ENCODE measurements at regions not wholly inside any gene's neighbourhood (a gene's known extent, or its start where the extent isn't known, plus 50 kb on each side); places are given as distances from the start of the nearest gene placed in this dataset.
"Not testable (repeated sequence)": the region's sequence is repeated elsewhere in the genome, so short reads cannot be mapped to it uniquely, and the experiment has no call there.

- TF ChIP-seq, protein P1, sequence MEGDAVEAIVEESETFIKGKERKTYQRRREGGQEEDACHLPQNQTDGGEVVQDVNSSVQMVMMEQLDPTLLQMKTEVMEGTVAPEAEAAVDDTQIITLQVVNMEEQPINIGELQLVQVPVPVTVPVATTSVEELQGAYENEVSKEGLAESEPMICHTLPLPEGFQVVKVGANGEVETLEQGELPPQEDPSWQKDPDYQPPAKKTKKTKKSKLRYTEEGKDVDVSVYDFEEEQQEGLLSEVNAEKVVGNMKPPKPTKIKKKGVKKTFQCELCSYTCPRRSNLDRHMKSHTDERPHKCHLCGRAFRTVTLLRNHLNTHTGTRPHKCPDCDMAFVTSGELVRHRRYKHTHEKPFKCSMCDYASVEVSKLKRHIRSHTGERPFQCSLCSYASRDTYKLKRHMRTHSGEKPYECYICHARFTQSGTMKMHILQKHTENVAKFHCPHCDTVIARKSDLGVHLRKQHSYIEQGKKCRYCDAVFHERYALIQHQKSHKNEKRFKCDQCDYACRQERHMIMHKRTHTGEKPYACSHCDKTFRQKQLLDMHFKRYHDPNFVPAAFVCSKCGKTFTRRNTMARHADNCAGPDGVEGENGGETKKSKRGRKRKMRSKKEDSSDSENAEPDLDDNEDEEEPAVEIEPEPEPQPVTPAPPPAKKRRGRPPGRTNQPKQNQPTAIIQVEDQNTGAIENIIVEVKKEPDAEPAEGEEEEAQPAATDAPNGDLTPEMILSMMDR (IDR thresholded peaks at IDR 0.05; ENCODE audit: extremely low read depth, low read depth, low read length), result no peak
- Histone ChIP-seq H3K27ac (ENCODE audit: low read depth, low read length) (no peak overlapping the region), H3K27me3 (ENCODE audit: insufficient read depth, low read length) (no peaks in the 10 kb centered on the region), H4K20me1 (ENCODE audit: insufficient read depth, low read length) (no peaks in the 10 kb centered on the region), H3K9me3 (ENCODE audit: low read depth, low read length) (no peaks in the 10 kb centered on the region), H3K4me1 (ENCODE audit: insufficient read depth, low read length) (peaks cover 14% of the 10 kb centered on the region), H3K4me3 (ENCODE audit: insufficient read depth, low read length) (no peak overlapping the region), H2AFZ (ENCODE audit: low read length) (no peak overlapping the region), H3K79me2 (ENCODE audit: insufficient read depth, low read length) (no peaks in the 10 kb centered on the region), H3K36me3 (ENCODE audit: insufficient read depth, low read length) (no peaks in the 10 kb centered on the region), H3K4me2 (ENCODE audit: insufficient read depth, low read length) (no peak overlapping the region)
- no peak for DNase-seq (ENCODE audit: insufficient read length, low spot score, missing footprints)
Observed at GRCh38 chr12:9361879-9362326, 153.7 kb upstream of the PZP start.

DNA sequence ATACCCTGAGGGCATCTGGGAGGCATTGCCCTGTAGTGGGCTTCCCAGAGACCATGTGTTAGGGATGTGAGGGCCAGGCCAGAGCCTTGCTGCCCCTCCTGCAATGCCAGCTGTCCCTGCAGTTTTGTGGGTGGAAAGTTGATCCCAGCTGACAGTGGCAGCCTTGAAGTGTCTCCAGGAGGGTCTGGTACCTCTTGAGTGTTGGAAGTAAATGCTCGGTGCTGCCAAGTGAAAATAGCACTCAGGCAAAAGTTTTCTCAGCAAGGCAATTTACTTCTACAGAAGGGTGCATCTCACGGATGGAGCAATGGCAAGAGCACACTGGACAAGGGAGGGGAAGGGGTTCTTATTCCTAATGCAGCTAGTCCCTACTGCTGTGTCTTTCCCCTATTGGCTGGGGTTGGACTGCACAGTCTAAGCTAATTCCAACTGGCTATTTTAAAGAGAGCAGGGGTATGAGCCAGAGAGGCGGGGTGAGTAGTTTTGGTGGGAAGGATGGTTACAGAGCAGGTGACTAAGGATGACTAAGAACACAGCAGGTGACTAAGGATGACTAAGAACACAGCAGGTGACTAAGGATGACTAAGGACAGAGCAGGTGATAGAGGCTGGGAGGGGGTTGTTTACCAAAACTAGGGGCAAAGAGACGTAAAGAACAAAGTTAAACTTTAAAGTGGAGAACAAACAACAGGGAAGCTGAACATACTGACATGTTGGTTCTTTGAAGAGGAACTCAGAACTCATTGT is 146.0 kb upstream of the PZP start:
- not testable (repeated sequence) for H3K27ac ChIP-seq (ENCODE audit: low read depth, low read length); H2AFZ ChIP-seq (ENCODE audit: low read length); H3K36me3 ChIP-seq (ENCODE audit: insufficient read depth, low read length); H3K4me2 ChIP-seq (ENCODE audit: insufficient read depth, low read length); H3K4me3 ChIP-seq (ENCODE audit: insufficient read depth, low read length); H4K20me1 ChIP-seq (ENCODE audit: insufficient read depth, low read length); DNase-seq (ENCODE audit: insufficient read length, low spot score, missing footprints); H3K9me3 ChIP-seq (ENCODE audit: low read depth, low read length); H3K79me2 ChIP-seq (ENCODE audit: insufficient read depth, low read length); H3K4me1 ChIP-seq (ENCODE audit: insufficient read depth, low read length); H3K27me3 ChIP-seq (ENCODE audit: insufficient read depth, low read length)

DNA sequence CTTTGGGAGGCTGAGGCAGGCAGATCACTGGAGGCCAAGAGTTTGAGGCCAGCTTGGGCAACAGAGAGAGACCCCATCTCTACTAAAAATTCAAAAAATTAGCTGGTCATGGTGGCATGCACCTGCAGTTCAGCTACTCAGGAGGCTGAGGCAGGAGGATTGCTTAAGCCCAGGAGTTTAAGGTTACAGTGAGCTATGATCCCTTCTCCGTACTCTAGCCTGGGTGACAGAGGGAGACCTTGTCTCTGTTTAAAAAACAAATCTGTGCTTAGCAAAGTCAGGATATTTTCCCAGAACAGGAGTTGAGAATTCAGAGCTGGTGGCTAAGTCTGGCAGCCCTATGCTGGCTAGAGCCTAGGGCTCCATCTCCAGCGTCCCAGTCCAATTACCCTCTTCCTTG is 142.9 kb upstream of the PZP start:
- H4K20me1 ChIP-seq (ENCODE audit: insufficient read depth, low read length), result no peaks in the 10 kb centered on the region
- no peak overlapping the region for H3K4me2 ChIP-seq (ENCODE audit: insufficient read depth, low read length)
- no peaks in the 10 kb centered on the region for H3K36me3 ChIP-seq (ENCODE audit: insufficient read depth, low read length)
- no peak for DNase-seq (ENCODE audit: insufficient read length, low spot score, missing footprints)
- peaks cover 20% of the 10 kb centered on the region for H3K4me1 ChIP-seq (ENCODE audit: insufficient read depth, low read length)
- TF ChIP-seq, protein P1 (IDR thresholded peaks at IDR 0.05; ENCODE audit: extremely low read depth, low read depth, low read length), result no peak
- peaks cover 3% of the 10 kb centered on the region for H3K9me3 ChIP-seq (ENCODE audit: low read depth, low read length)
- no peaks in the 10 kb centered on the region for H3K79me2 ChIP-seq (ENCODE audit: insufficient read depth, low read length)
- no peak overlapping the region for H3K27ac ChIP-seq (ENCODE audit: low read depth, low read length)
- H3K27me3 ChIP-seq (ENCODE audit: insufficient read depth, low read length), result no peaks in the 10 kb centered on the region
- no peak overlapping the region for H2AFZ ChIP-seq (ENCODE audit: low read length)
- H3K4me3 ChIP-seq (ENCODE audit: insufficient read depth, low read length), result no peak overlapping the region

DNA sequence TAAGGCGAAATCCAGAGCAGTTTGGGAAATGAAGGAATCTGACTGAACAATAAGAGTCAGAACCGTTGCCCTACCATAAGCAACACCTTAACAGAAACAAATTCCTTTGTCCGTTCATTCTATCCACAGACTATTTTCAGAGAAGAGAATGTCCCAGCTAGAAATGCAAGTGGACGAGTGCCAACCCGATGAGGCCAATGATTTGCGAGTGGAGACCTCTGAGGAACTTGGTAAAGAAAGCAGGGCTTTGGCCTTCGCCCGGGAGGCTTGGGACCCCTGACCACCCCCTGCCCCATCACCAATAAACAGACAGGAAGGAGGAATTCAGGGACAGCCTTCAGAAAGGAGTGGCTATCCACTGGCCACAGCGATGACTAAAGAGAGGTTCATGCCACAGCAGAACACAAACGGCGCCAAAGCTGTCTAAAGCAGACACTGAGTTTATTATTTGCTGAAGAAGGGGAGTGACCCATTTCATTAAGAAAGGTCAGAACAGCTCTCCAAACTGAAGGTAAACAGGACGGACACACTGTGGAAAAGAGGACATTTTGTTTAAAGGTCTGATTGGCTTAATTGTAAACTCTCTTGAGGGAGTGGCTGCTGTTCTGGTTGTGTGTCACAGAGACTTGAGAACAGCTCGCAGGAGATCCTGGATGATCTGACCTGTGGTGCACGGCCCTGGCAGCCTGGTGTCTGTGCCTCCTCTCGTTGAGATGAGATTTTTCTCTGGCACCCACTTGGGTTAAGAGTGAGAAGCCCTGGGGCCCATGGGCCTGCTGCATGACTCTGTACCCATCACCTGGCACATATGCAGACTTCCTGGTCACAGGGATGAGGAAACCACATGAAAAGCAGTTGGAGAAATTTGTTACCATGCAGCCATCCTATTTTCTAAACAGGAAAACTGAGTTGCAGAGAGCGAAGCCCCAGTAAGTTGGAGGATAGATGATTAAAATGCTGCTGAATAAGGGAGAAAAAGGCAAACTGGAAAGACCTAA is 142.0 kb upstream of the PZP start:
- Histone ChIP-seq H3K36me3 (ENCODE audit: insufficient read depth, low read length) (no peaks in the 10 kb centered on the region), H4K20me1 (ENCODE audit: insufficient read depth, low read length) (no peaks in the 10 kb centered on the region), H3K4me1 (ENCODE audit: insufficient read depth, low read length) (peaks cover 20% of the 10 kb centered on the region), H2AFZ (ENCODE audit: low read length) (peak overlapping the region; percentile 76), H3K4me2 (ENCODE audit: insufficient read depth, low read length) (peak overlapping the region; percentile 11), H3K27ac (ENCODE audit: low read depth, low read length) (no peak overlapping the region), H3K4me3 (ENCODE audit: insufficient read depth, low read length) (no peak overlapping the region), H3K79me2 (ENCODE audit: insufficient read depth, low read length) (no peaks in the 10 kb centered on the region), H3K9me3 (ENCODE audit: low read depth, low read length) (peaks cover 3% of the 10 kb centered on the region), H3K27me3 (ENCODE audit: insufficient read depth, low read length) (no peaks in the 10 kb centered on the region)
- TF ChIP-seq, protein P1 (IDR thresholded peaks at IDR 0.05; ENCODE audit: extremely low read depth, low read depth, low read length), result no peak
- DNase-seq (ENCODE audit: insufficient read length, low spot score, missing footprints), result peak; percentile 81

Data from osteoblast (primary cell).